NOMO-1 treated with DMSO at 0.1 percent for 48 hours (cell line): ENCODE measurements at regions not wholly inside any gene's neighbourhood (a gene's known extent, or its start where the extent isn't known, plus 50 kb on each side); places are given as distances from the start of the nearest gene placed in this dataset.

ENCODE experiments used
- DNase-seq: peaks from one replicate; lab custom pipeline; 2025; ENCODE audit not compliant: unreplicated experiment; lab: John Stamatoyannopoulos, UW

DNA sequence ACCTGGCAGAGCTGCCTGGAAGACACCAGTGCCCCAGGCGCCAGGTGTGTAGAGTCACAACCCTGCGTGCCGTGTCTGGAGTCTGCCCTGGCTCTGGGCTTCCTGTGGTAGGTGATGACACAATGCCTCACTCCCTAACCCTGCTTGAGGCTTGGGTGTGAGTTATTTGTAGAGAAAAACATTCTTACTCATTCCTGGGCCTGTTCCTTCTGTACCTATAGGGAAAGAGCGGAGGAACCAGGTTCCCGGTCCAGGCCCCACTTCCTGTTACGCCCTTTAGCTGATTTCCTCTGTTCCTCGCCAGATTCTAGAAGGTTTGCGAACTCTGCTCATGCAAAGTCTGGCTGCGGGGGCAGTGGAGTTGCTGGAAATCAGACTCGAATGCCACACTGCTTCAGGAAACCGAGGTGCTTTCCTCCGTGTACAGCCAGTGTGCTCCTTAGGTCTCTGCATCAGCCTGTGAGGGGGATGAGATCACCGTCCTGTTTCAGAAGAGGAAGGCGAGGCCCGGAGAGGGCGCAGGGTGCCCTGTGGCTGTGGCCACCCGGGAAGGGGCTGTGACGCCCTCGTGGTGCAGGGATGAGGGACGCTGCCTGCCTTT, 67.1 kb upstream of the DUSP22 start:
- no peak for DNase-seq

DNA sequence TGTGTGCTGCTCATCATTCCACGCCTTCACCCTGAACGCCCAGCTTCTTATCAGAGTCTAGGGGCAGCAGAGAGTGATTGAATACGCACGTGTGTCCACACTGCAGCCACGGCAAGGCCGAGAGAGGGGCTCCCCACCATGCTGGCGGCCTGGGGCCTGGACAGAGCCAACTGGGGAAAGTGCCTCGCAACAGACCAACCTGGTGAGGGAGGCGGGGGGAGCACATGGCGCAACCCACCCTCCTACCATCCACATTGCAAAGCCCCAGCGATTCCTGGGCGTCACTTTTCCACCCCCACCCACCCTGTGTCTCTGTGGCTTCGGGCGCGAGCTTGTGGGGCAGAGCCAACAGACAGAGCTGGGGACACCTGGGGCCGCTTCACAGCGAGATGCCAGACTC, 66.4 kb upstream of the DUSP22 start:
- DNase-seq, result no peak

DNA sequence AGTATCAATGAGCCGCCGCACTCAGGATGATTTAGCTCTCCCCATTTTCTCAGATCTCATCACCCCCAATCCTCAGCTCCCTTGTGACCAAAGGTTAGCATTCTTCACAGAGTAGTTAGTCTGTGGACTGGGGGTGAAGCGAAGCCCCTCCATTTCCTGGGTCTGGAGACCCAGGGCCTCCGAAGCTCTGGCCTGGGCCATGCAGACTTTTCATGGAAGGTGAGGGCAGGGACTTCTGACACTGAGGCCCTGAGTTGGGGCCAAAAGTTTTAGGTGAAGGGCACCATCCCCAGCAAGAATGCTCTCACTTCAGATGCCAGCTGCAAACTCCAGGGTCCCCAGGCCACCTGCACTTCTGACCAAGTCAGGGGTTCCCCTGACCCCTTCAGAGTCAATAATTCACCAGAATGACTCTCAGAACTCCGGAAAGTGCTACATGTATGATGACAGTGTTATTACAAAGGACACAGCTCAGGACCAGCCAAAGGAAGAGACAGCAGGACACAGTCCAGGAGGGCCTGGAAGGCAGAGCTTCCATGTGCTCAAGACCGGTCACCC, 65.7 kb upstream of the DUSP22 start:
- DNase-seq, result no peak

DNA sequence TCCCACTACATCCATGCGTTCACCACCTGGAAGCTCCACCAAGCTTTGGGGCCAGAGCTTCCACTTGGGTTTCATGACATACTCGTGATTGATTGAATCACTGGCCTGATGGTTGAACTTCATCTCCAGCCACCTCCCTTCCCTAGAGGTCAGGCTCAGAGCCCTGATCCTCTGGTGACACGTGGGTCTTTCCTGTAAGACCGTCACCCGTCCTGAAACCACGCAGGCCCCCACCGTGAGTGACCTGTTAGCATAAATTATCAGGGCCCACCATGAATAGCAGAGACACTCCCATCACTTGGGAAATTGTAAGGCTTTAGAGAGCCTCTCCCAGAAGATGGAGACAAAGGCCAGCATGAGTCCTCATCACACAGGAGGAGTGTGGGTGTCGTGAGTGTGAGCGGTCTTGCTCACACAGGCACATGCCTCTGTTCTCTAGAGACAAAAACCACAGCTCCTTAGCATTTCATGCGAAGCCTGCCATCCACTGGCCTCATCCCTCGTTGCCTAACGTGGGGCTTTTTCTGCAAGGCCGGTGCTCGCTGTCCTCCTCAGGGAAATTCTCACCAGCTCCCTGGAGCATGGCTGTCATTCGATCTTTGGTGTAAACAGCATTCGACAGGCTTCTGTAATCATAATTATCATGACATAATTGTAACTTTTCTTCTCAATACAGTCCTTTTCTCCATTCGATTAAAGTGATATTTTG, 65.1 kb upstream of the DUSP22 start:
- no peak for DNase-seq

DNA sequence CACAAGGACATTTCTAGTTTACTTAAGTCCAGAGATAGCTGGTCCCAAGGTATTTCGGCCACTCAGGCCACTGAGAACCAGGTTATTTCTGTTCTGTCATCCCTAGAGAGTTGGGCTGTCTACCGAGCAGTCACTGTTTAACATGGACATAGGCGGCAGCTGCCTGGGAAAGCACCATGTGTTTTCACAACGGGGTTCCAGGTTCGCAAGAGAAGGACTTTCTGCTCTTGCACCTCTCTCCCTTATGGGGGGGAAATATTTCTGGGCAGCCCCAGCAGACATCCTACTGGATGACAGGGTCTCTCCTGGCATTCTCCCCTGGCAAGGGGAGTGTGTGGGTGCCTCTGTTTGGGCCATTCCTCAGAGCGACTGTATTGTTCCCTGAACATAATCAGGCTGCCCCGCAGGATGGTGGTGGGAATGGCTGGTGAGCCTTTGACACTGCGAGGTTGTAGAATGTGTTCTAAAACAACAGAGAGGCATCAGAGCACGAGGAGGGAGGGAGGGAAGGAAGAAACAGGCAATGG, 64.4 kb upstream of the DUSP22 start:
- DNase-seq, result no peak

DNA sequence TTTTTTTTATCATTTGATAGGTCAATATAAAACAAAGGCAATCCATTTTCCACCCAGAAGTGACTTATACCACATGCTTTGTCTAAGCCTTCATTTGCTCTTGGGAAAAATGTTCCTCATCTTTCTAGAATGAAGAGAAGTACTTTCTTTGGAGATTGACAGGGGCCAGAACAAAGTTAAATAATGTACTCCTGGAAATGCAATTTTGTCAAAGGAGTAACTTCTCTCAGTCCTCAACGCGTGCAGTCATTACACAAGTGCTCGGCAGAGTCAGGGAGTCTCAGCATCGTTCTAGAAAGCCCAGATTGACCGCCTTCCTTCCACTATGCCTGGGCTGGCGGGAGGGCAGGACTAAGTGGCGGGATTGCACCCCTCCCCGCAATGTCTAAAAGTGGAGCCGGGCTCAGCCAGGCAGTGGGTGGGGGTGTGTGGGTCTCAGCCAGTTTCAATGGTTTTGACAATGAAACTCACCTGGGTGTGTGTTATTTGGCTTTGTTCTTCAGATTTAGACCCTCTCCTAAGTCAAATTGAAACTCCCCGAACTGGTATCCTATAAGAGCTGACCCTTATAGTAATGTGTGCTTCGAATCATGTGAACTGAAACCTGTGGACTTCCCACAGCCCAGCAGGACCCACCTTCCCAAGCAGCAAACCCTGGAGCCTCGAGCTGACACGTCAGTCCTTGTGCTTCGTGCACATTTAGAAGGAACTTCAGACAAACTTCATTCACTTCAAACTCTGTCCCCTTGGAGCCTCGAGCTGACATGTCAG, 63.2 kb upstream of the DUSP22 start:
- no peak for DNase-seq

DNA sequence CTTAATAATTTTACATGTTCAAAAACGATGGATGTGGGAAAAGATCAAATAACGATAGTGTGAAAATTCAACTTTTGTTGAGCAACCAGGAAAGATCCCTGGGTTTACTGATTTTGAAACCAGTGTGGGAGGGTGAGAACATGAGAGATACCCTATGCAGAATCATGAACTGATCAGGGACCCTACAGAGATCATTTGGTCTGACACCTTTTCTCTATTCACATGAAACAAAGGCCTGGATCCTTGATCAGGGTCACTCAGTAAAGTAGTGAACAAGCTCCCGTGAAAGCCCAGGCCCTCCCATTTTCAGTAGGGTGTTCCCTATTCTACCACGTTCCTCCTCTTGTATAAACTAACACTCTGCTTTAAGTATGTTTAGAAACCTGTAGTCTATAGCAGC, 60.5 kb upstream of the DUSP22 start:
- DNase-seq, result no peak

DNA sequence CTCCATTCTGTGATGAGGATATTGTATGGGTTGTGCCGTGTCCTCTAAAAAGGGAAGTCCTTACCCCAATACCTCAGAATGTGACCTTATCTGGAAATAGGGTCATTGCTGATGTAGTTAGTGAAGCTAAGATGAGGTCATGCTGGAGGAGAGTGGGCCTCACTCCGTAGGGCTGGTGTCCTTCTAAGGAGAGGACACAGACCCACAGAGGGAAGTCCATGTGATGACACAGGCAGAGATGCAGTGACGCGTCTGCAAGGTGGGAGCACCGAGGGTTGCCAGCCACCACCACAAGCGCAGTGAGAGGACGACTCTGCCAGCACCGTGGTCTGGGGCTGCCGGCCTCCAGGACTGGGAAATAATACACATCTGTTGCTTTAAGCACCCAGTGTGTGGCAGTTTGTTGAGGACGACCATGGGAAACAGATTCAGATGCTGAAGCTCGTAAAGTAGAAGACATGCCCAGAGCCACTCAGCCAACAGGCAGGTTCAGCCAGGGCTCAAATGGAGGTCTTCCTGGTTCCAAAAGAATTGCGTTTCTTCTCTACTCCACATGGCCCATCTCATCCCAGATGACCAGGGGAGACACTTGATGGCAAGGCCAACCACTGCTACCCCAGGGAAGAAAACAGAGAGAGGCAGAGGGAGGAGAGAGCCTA, 59.2 kb upstream of the DUSP22 start:
- DNase-seq, result no peak

DNA sequence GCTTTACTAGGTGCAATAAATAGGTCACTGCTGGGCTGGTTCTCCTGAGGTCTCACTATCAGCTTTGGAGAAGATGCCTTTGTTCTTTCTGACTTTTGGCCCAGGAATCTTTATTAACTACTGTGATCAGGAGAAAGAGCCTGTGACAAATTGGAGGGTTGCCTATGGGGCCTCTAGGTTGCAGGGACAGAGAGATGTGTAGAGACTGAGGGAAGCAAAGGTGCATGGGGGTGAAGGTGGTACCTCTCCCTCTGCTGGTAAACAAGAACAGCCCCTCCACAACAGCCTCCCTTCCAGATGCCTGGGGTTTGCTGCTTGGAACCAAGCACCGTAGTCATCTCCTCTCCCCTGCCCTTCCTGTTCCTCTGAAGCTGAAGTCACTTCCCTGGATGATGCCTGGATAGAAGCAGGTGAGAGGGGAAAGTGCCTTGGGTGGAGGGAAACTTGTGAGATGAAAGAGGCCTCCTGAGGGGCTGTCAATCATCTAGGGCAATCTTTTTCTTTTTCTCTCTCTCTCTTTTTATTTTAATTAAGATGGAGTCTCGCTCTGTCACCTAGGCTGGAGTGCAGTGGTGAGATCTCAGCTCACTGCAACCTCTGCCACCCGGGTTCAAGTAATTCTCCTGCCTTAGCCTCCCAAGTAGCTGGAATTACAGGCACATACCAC, 57.4 kb upstream of the DUSP22 start:
- no peak for DNase-seq

DNA sequence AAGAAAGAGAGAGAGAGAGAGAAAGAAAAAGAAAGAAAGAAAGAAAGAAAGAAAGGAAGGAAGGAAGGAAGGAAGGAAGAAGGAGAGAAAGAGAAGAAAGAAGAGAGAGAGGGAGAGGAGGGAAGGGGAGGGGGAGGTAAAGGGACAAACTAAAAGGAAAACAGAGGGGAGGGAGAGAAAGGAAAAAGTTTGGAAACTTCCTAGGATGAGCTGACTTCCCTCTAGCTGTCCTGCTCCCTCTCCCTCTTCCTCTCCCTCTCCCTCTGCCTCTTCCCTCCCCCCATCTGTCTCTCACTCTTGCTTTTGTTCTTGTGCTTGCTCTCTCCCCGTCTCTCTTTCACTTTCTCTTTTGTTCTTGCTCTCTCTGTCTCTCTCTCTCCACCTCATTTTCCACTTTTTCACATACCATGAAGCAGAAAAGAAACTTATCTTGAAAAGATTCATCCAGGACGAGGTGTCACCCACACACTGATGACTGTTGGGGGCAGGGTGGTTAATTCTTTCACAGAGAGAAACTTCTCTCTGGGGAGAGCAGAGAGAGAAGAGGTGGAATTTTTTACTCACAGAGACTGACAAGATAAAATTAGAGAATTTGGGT, 56.4 kb upstream of the DUSP22 start:
- peak; percentile 30 for DNase-seq

DNA sequence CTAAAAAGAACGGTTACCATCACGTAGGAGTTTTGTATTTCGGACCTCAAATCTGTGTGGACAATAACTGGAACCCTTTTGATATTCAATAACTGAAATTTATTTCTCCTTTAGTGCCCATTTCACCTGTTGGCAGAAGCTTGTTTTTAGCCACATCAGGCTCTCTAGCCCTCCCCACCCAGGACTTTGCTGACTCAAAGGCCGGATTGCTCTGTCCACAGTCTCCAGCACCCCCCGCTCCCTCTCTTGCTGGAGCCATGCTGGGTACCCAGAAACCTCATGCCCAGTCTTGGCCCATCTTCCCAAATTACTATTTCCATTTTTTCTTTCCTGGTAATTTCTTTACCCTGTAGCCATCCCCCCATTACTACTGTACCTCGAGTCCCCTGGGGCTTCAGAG, 55.8 kb upstream of the DUSP22 start:
- no peak for DNase-seq

DNA sequence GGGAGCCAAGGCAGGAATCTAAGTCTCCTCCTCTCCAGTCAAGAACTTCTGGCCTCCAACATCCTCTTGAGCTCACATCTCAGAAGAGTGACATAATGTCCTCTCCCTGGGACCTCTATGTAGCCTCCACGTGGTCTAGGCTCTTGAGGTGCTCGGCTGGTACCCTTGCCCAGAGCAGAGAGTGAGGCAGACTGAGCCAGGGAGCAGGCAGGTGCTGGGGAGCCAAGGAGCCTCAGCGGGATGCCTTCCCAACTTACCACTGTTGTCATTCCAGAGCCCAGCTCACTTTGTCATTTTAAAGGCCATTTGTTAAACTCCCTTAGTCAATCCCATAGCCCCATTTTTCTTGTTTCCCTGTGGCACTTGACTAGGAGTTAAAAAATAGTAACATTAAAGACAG, 52.1 kb upstream of the DUSP22 start:
- no peak for DNase-seq

DNA sequence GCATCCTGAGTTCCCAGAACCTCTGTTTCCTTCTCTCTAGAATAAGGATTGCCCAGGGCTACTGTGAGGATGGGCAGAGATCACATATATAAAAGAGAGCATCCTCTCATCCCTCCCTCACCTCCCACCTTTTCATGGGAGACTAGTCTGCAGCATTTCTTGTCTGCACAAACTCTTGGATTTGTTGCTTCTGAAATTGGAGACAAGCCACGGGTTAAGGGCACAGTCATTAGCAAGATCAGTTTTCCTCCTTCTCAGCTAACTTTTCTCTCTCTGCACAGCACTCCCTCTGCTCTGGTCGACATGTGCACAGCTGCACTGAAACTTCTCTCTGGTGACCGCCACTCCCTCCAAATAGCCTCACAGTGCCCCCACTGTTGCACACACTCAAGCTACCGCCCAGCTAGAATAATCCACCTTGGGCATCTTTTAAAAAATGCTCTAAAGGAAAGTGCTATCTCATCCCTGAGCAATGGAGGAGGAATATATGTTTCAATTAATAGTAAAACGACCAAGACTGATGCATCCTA, 50.9 kb upstream of the DUSP22 start:
- DNase-seq, result no peak
